HG03460 (cell line): ENCODE measurements at regions not wholly inside any gene's neighbourhood (a gene's known extent, or its start where the extent isn't known, plus 50 kb on each side); places are given as distances from the start of the nearest gene placed in this dataset.
"Not testable (repeated sequence)": the region's sequence is repeated elsewhere in the genome, so short reads cannot be mapped to it uniquely, and the experiment has no call there.

Experiments used
- ATAC-seq: cut with Tn5 transposase; IDR thresholded peaks from one replicate; pipeline ENCODE4 v1.9.1; 2021; ENCODE audit not compliant: unreplicated experiment

- no peak for ATAC-seq
These were observed 193.4 kb upstream of the CPHXL start for GRCh38 chr16:75919664-75920063.

- no peak for ATAC-seq
These were observed 195.0 kb upstream of the CPHXL start for GRCh38 chr16:75921281-75921680.

GRCh38 chr16:75922250-75922649 is 196.0 kb upstream of the CPHXL start:
- ATAC-seq, result no peak

- ATAC-seq, result no peak
These were observed 198.1 kb upstream of the CPHXL start for GRCh38 chr16:75924397-75924796.

GRCh38 chr16:75927810-75928209 is 201.5 kb upstream of the CPHXL start:
- ATAC-seq, result no peak

GRCh38 chr16:75928295-75928694 is 202.0 kb upstream of the CPHXL start:
- ATAC-seq, result no peak

- no peak for ATAC-seq
These were observed 202.8 kb upstream of the CPHXL start for GRCh38 chr16:75929046-75929445.

- no peak for ATAC-seq
These were observed 204.8 kb upstream of the CPHXL start for GRCh38 chr16:75931043-75931442.

- ATAC-seq, result no peak
These were observed 205.7 kb upstream of the CPHXL start for GRCh38 chr16:75931970-75932369.

- ATAC-seq, result no peak
These were observed 212.5 kb upstream of the CPHXL start for GRCh38 chr16:75938818-75939217.

- ATAC-seq, result no peak
These were observed 216.1 kb upstream of the CPHXL start for GRCh38 chr16:75942351-75942750.

- ATAC-seq, result no peak
These were observed 216.6 kb upstream of the CPHXL start for GRCh38 chr16:75942936-75943335.

GRCh38 chr16:75943705-75944514 is 217.6 kb upstream of the CPHXL start:
- ATAC-seq, result no peak

- ATAC-seq, result no peak
These were observed 219.7 kb upstream of the CPHXL start for GRCh38 chr16:75945916-75946457.

GRCh38 chr16:75947626-75948239 is 221.4 kb upstream of the CPHXL start:
- no peak for ATAC-seq

- no peak for ATAC-seq
These were observed 222.2 kb upstream of the CPHXL start for GRCh38 chr16:75948441-75948840.

- ATAC-seq, result no peak
These were observed 222.6 kb upstream of the CPHXL start for GRCh38 chr16:75948886-75949285.

- no peak for ATAC-seq
These were observed 225.8 kb upstream of the CPHXL start for GRCh38 chr16:75952124-75952523.

GRCh38 chr16:75957870-75958269 is 231.6 kb upstream of the CPHXL start:
- ATAC-seq, result no peak

- ATAC-seq, result no peak
These were observed 239.4 kb upstream of the CPHXL start for GRCh38 chr16:75965504-75966374.

GRCh38 chr16:75969120-75969519 is 242.8 kb upstream of the CPHXL start:
- not testable (repeated sequence) for ATAC-seq
